Activated CD8-positive, alpha-beta T cell treated with anti-CD3 and anti-CD28 coated beads, Interleukin-2, amount 10 ng/mL, durations not matched to agents 7 days and 5 days (primary cell): ENCODE measurements at regions not wholly inside any gene's neighbourhood (a gene's known extent, or its start where the extent isn't known, plus 50 kb on each side); places are given as distances from the start of the nearest gene placed in this dataset.

Experiments used
- ATAC-seq: fragments of 150-1000 bp; cut with Tn5 transposase; one replicate; pipeline ENCODE4 v1.10.0; 2021; ENCODE audit warnings: moderate library complexity
- CTCF ChIA-PET: fragments of 350-600 bp; sonication (Branson Sonifier 250); formaldehyde crosslinking; loops from one replicate; lab custom pipeline; 2021; ENCODE audit warnings: antibody characterized with exemption; lab: Charles Lee
- POLR2A ChIA-PET: fragments of 350-600 bp; sonication (Branson Sonifier 250); formaldehyde crosslinking; loops from one replicate; lab custom pipeline; 2021; ENCODE audit warnings: antibody characterized with exemption; lab: Charles Lee
- DNase-seq: peaks from one replicate; pipeline ENCODE4 v3.0.0-alpha.2; 2020
- H3K27ac Mint-ChIP-seq: one replicate; pipeline ENCODE4 v1.8.0; 2021; ENCODE audit warnings: mild to moderate bottlenecking, mixed read lengths
- H3K27me3 Mint-ChIP-seq: one replicate; pipeline ENCODE4 v1.8.0; 2021; ENCODE audit warnings: low read depth, mixed read lengths
- H3K36me3 Mint-ChIP-seq: one replicate; pipeline ENCODE4 v1.8.0; 2021; ENCODE audit warnings: low read depth, mixed read lengths
- H3K4me1 Mint-ChIP-seq: one replicate; pipeline ENCODE4 v1.8.0; 2021; ENCODE audit warnings: low read depth, mixed read lengths
- H3K4me3 Mint-ChIP-seq: one replicate; pipeline ENCODE4 v1.8.0; 2021; ENCODE audit warnings: mild to moderate bottlenecking, mixed read lengths
- H3K9me3 Mint-ChIP-seq: one replicate; pipeline ENCODE4 v1.8.0; 2022; ENCODE audit warnings: mixed read lengths; ENCODE audit not compliant: insufficient read depth

DNA sequence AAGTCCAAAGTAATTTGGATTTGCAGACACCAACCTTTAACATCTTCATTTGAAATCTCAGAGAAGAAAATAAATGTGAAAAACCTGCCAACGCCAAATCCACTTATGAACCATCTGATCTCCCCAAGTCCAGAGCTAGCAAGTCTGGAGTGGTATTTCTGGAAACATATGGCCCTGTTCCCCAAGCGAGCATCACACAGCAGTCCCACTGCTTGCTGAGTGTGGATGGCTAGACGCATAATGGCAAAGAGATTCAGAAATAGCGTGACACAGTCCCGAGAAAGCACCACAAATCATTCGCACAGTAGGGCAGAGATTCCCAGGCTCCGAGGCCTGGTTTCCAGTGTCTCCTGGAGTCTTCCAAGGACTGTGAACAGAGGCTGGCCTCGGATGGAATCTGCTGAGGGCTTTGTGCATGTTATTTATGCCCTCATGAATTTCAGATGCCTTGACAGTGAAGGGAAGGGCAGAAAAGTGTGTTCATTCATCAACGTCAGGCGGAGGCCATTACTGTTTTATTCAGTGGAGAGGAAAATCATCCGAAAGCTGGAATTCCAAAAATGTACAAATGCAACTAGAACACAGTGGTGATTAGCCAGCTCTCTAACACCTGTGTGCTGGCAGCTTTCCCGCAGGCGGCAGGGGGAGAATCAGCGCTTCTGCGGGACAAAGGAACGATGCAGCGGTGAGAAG, 417.0 kb downstream of the EIPR1 start:
- no peaks in the 10 kb centered on the region for H3K4me1 Mint-ChIP-seq
- POLR2A ChIA-PET = no interaction called here
- H3K4me3 Mint-ChIP-seq = no peak overlapping the region
- no peak for ATAC-seq
- H3K27me3 Mint-ChIP-seq = no peaks in the 10 kb centered on the region
- CTCF ChIA-PET = no interaction called here
- no peak overlapping the region for H3K27ac Mint-ChIP-seq
- H3K36me3 Mint-ChIP-seq = no peaks in the 10 kb centered on the region
- DNase-seq = no peak
- H3K9me3 Mint-ChIP-seq = no peaks in the 10 kb centered on the region

DNA sequence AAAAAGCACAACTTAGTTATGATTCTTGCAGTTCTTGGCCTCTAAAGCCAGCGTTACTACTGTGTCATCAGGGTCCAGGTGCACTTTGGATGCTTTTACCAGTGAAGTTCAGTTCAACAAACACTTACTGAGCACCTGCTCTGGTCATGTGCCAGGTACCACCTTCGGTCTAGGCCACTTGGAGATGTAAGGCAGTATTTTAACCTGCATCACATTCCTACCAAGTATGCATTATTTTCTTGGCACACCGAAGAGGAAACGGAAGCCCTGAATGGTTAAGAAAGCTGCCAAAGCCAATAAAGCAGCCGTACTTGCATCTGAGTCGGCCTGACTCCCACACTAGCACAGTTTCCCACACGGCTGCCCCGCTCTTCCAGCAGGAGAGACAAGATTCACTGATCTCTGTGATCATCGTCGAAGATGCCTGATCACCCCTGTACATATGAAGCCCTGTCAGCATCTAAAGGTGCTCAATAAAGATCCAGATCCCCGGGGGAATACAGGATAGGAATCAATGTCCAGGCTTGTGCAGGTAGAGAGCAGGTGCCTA, 427.1 kb downstream of the EIPR1 start:
- H3K36me3 Mint-ChIP-seq = no peaks in the 10 kb centered on the region
- peaks cover 1% of the 10 kb centered on the region for H3K9me3 Mint-ChIP-seq
- ATAC-seq (no peak), DNase-seq (no peak)
- ChIA-PET CTCF (no interaction called here), POLR2A (no interaction called here)
- H3K4me1 Mint-ChIP-seq = no peaks in the 10 kb centered on the region
- H3K4me3 Mint-ChIP-seq = no peak overlapping the region
- H3K27ac Mint-ChIP-seq = no peak overlapping the region
- no peaks in the 10 kb centered on the region for H3K27me3 Mint-ChIP-seq

DNA sequence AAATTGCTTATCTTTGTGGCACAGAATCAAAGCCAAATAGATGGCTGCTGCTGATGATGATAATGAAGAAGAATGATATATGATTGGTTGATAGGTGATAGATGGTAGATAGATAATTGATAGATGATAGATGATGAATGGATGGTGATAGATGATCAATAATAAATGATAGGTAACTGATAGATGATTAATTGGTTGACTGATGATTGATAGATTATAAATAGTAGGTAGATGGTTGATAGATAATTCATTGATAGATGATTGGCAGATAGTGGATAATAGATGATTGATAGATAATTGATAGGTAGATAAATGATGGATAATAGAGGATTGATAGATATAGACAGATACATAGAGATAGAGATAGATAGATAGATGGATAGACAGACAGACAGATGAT, 430.2 kb downstream of the EIPR1 start:
- Mint-ChIP-seq H3K4me3 (no peak overlapping the region), H3K9me3 (peaks cover 4% of the 10 kb centered on the region), H3K4me1 (no peaks in the 10 kb centered on the region), H3K27ac (no peak overlapping the region), H3K27me3 (no peaks in the 10 kb centered on the region), H3K36me3 (no peaks in the 10 kb centered on the region)
- ChIA-PET CTCF (no interaction called here), POLR2A (no interaction called here)
- ATAC-seq (no peak), DNase-seq (no peak)

DNA sequence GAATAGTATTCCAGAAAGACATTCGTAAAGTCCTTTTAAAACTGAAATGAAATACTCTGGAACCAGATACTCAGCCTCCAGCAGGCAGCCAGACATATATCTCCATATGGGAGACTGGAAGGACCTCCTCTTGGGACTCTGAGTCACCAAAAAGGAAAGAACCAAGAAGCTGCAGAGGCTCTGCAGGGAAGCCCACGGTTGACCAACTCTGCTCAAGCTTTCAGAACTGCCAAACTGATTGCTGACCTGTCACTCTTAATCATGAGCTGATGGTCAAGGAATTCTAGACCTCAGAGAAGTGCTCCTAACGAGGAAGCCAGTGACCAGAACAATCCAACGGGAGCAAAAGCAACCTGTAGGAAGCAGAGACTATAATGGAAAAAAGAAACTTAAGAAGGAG, 434.7 kb downstream of the EIPR1 start:
- H3K4me1 Mint-ChIP-seq = no peaks in the 10 kb centered on the region
- no peak overlapping the region for H3K27ac Mint-ChIP-seq
- no peak for ATAC-seq
- no peaks in the 10 kb centered on the region for H3K36me3 Mint-ChIP-seq
- H3K4me3 Mint-ChIP-seq = no peak overlapping the region
- H3K27me3 Mint-ChIP-seq = no peaks in the 10 kb centered on the region
- ChIA-PET CTCF (no interaction called here), POLR2A (no interaction called here)
- no peak for DNase-seq
- H3K9me3 Mint-ChIP-seq = peaks cover 4% of the 10 kb centered on the region

DNA sequence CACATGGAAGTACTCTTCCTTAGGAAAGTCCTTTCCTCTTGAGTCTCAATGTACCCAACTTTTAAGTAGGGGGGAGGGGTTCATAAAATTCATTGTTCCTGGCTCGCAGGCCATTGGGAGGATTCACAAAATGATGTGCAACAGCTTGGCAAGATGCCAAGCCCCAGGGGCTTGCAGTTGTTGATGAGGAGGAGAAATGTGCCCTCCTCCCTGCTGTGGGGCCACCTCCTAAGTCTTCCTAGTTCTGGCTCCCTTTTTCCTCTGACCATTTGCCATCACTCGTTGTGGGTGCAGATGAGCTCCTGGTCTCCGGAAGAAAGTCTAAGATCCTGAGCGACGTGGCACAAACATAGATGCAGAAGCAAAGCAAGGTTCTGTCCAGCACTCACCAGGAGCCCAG, 435.4 kb downstream of the EIPR1 start:
- ATAC-seq = no peak

DNA sequence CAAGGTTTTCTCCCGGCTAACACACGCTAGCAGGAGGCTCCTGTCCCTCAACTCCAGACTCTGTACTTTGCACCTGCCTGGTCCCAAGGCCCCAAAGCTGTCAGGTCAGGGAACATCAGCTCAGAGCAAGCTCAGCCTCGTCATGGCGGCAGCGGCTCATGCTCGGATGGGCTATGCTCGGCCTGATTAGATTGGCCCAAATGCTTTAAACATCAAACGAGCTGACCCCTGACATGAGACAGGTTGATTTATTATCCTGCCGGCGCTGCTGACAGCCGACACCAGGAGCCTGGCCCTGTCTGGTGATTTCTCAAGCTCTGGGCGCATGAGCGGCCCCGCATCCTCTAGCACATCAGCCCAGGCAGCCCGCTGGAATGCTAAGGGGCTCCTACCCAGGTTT, 436.4 kb downstream of the EIPR1 start:
- ATAC-seq = no peak
- no peaks in the 10 kb centered on the region for H3K36me3 Mint-ChIP-seq
- ChIA-PET CTCF (no interaction called here), POLR2A (no interaction called here)
- no peak for DNase-seq
- peaks cover 4% of the 10 kb centered on the region for H3K9me3 Mint-ChIP-seq
- no peak overlapping the region for H3K4me3 Mint-ChIP-seq
- no peak overlapping the region for H3K27ac Mint-ChIP-seq
- no peaks in the 10 kb centered on the region for H3K27me3 Mint-ChIP-seq
- H3K4me1 Mint-ChIP-seq = no peaks in the 10 kb centered on the region

More for the DNA sequence above, 435.4 kb downstream of the EIPR1 start:
- Mint-ChIP-seq H3K27ac (no peak overlapping the region), H3K36me3 (no peaks in the 10 kb centered on the region), H3K4me1 (no peaks in the 10 kb centered on the region), H3K4me3 (no peak overlapping the region), H3K27me3 (no peaks in the 10 kb centered on the region), H3K9me3 (peaks cover 4% of the 10 kb centered on the region)
- POLR2A ChIA-PET = no interaction called here
- DNase-seq = no peak
- CTCF ChIA-PET = no interaction called here

DNA sequence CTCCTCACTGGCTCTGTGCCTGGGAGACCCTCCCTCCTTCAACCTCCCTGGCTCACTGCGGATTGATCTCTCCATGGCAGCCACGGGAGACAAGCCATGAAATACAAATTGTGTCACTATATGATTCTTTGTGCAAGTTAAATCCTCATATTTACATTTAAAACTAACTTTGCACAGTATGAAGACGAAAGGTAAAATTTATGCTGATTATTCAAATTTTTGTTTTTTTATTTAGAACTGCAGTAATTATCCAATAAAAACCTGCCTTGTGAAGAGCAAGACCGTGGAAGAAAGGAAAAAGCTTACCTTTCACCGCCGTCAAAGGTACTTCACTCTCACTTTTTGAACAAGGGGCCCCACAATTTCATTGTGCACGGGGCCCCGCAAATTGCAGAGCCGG, 436.9 kb downstream of the EIPR1 start:
- Mint-ChIP-seq H3K9me3 (peaks cover 4% of the 10 kb centered on the region), H3K27me3 (no peaks in the 10 kb centered on the region), H3K36me3 (no peaks in the 10 kb centered on the region), H3K4me3 (no peak overlapping the region), H3K27ac (no peak overlapping the region), H3K4me1 (no peaks in the 10 kb centered on the region)
- DNase-seq (no peak), ATAC-seq (no peak)
- CTCF ChIA-PET = no interaction called here
- POLR2A ChIA-PET = no interaction called here

DNA sequence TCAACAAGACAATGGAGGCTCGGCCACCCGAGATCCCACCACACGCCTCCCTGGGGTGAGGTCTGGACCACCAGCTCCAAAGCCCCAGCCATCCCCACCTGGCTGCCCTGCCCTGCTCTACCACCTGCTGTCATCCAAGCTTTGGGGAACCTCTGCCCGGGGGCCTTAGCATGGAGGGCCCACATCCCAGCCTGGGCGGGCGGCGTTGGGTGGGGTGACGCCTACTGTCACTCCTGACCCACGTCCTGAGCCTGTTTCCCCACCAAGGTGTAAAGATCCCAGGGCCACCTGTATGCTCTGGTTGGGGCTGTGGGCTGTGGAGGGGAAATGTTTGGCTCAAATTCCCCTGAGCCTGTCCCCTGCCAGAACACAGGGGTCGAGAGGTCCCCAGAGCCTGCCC, 437.6 kb downstream of the EIPR1 start:
- no peaks in the 10 kb centered on the region for H3K36me3 Mint-ChIP-seq
- no peak for ATAC-seq
- CTCF ChIA-PET = no interaction called here
- no peak overlapping the region for H3K27ac Mint-ChIP-seq
- H3K27me3 Mint-ChIP-seq = no peaks in the 10 kb centered on the region
- H3K4me1 Mint-ChIP-seq = no peaks in the 10 kb centered on the region
- H3K9me3 Mint-ChIP-seq = no peaks in the 10 kb centered on the region
- DNase-seq = no peak
- no peak overlapping the region for H3K4me3 Mint-ChIP-seq
- POLR2A ChIA-PET = no interaction called here

DNA sequence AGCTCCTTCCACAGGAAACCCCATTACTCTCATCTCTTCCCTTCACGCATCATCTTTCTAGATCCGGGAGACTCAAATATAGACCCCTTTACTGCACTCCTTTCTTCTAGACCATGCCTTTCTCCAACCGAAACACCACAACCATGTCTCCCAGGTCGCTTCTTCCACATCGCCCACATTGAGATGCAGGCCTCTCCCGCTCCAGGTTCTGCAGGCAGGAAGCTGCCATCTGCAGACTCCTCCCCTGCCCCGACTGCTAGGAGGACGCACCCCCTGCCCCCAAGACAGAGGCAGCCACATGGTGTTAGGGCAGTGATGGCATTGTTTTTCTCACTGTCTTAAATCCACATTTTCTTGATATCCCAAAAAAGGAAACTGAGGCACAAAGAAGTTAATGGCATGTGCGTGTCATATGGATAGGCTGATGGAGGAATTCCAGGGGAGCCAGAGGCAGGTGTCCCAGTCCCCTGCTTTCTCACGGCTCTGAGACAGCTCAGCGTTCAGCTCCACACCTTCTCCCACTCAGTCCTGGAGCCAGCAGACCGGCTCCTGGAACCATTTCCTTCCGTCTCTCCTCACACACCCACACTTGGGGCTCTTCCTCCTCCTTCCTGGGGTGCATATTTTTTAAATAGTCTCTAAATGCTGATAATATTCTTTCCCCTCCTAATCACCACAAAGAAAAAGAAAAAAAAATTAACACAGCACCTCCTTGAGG, 438.4 kb downstream of the EIPR1 start:
- ChIA-PET CTCF (no interaction called here), POLR2A (no interaction called here)
- Mint-ChIP-seq H3K9me3 (no peaks in the 10 kb centered on the region), H3K36me3 (no peaks in the 10 kb centered on the region), H3K4me1 (no peaks in the 10 kb centered on the region), H3K4me3 (no peak overlapping the region), H3K27ac (no peak overlapping the region), H3K27me3 (no peaks in the 10 kb centered on the region)
- DNase-seq (no peak), ATAC-seq (no peak)

DNA sequence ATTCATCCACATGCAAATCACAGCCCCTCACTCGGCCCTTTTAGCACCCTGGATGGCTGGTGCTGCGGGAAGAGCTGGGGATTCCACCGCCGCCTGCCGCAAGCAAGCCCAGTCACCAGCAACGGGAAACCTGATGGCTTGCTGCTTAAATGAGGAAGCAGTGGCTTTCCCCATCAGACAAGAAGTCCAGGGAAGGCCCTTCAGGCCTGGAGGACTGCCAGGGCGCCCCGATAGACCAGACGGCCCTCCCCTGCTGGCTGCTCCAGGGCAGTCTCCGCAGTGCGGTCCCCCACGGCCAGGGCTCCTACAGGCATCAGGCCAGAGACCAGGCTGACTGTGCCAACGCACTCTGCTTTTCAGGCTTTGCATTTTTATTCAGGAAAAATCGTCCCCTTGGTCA, 439.1 kb downstream of the EIPR1 start:
- ChIA-PET POLR2A (no interaction called here), CTCF (no interaction called here)
- no peak for ATAC-seq
- Mint-ChIP-seq H3K4me1 (no peaks in the 10 kb centered on the region), H3K4me3 (no peak overlapping the region), H3K27ac (no peak overlapping the region), H3K9me3 (no peaks in the 10 kb centered on the region), H3K36me3 (no peaks in the 10 kb centered on the region), H3K27me3 (no peaks in the 10 kb centered on the region)
- DNase-seq = no peak

DNA sequence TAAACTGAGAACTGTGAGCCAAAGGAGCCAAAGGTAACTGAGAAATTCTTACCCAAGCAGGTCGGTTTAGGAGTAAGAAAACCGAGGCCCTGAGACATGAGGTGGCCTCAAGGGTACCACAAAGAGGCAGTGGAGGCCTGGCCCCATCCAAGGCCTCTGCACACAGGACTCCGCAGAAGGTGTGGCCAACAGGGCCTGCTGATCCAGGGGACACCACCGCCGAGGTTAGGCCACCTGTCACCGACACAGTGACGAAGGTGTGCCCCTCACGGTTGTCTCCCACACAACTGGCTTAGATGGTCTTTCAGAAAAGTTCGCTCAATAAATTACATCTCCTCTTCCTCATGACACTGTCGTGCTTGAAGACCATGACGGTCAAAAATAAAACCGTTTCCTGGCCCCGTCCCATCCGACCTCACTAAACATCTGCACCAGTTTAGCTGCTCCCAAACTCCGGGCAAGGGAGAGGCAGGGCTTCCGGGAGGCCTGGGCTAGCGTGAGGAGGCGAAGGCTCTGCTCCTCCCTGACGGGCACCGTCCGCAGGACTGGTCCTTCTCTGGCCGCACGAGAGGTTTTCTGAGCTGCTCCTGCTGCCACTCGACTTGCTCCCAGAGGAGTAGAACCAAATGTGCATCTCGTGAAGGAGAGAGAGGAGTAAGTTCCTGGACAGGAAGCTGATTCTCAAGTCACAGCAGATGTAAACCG, 442.0 kb downstream of the EIPR1 start:
- POLR2A ChIA-PET = no interaction called here
- DNase-seq (no peak), ATAC-seq (no peak)
- CTCF ChIA-PET = no interaction called here
- H3K27ac Mint-ChIP-seq = no peak overlapping the region
- no peaks in the 10 kb centered on the region for H3K36me3 Mint-ChIP-seq
- H3K4me3 Mint-ChIP-seq = no peak overlapping the region
- no peaks in the 10 kb centered on the region for H3K9me3 Mint-ChIP-seq
- H3K4me1 Mint-ChIP-seq = no peaks in the 10 kb centered on the region
- no peaks in the 10 kb centered on the region for H3K27me3 Mint-ChIP-seq

DNA sequence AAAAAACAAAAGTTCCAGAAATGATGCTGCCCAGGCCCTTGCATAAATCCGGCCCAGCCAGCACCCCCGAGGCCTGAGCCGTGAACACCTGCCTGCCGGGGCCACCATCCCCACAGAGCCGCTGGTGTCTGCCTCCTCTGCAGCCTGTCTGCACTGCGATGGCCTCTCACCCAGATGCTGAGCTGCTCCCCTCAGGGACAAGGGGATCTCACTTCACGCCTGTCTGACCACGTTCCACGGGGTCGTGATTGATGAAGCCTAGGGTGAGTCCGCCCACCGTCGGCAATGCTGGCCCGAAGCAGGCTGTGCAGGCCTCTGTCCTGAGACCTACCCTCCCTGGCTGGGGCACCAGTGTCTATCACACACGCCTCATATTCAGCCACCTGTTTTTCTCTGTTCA, 444.2 kb downstream of the EIPR1 start:
- Mint-ChIP-seq H3K27me3 (no peaks in the 10 kb centered on the region), H3K27ac (no peak overlapping the region), H3K4me3 (no peak overlapping the region), H3K36me3 (no peaks in the 10 kb centered on the region), H3K4me1 (no peaks in the 10 kb centered on the region), H3K9me3 (no peaks in the 10 kb centered on the region)
- ChIA-PET CTCF (no interaction called here), POLR2A (no interaction called here)
- no peak for DNase-seq
- ATAC-seq = no peak
